Colonic mucosa (tissue), 4 donors: ENCODE measurements at regions not wholly inside any gene's neighbourhood (a gene's known extent, or its start where the extent isn't known, plus 50 kb on each side); places are given as distances from the start of the nearest gene placed in this dataset.

Experiments used
- DNase-seq: peaks from one replicate; pipeline ENCODE4 v3.0.0-alpha.2; 2020
- H3K27ac ChIP-seq: fragments of 200-600 bp; one replicate; pipeline ENCODE4 v1.8.0; 2021
- H3K27me3 ChIP-seq: fragments of 200-600 bp; one replicate; pipeline ENCODE4 v1.8.0; 2021
- H3K36me3 ChIP-seq: fragments of 200-600 bp; one replicate; pipeline ENCODE4 v1.8.0; 2021
- H3K4me1 ChIP-seq: fragments of 200-600 bp; one replicate; pipeline ENCODE4 v1.8.0; 2021; ENCODE audit warnings: mild to moderate bottlenecking
- H3K4me3 ChIP-seq: fragments of 200-600 bp; one replicate; pipeline ENCODE4 v1.8.0; 2021
- H3K9ac ChIP-seq, 2 donors: one replicate each; pipeline ENCODE4 v1.7.0; 2013; ENCODE audit warnings: control low read depth in 2 of 2, low read depth in 2 of 2, low read length in 2 of 2
- H3K9me3 ChIP-seq: fragments of 200-600 bp; one replicate; pipeline ENCODE4 v1.8.0; 2021
- CTCF ChIP-seq: fragments of 200-600 bp; IDR thresholded peaks from one replicate; pipeline ENCODE4 v1.8.0; 2022; ENCODE audit warnings: antibody characterized with exemption, mild to moderate bottlenecking
- intact Hi-C: fragments of 100-400 bp; cut with DNase I; formaldehyde crosslinking; loops from one replicate; pipeline ENCODE4 v1.14.1; 2022
- donor health status: healthy.
- donor health status: DM: no; HTN: no; CAD: no.
- donor health status: DM: no; HTN: no; CAD: no.

DNA sequence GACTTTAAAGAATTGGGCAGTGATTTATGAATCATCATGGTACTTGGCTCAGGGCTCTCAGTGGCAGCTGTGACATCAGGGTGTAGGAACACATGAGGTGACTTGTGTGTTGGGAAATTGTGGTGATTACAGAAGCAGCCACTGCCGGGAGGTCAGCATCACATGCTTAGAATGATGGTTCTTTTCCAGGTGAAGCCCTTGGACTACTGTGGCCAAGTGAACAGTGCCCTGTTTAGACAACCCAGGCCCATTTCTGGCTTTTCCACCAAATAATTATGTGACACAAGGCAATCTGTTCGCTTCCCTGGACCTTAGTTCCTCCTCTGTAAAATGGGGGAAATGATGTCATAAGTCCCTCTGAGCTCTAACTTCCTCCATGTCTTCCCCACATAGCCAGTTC lies 139.7 kb upstream of the ROPN1 start:
- no peak overlapping the region for H3K9ac ChIP-seq
- no peak for TF ChIP-seq CTCF
- H3K27me3 ChIP-seq: no peaks in the 10 kb centered on the region
- H3K9me3 ChIP-seq: no peaks in the 10 kb centered on the region
- intact Hi-C loops: no loop called here
- DNase-seq: no peak
- H3K27ac ChIP-seq: no peak overlapping the region
- no peaks in the 10 kb centered on the region for H3K4me1 ChIP-seq
- H3K4me3 ChIP-seq: no peak overlapping the region
- no peaks in the 10 kb centered on the region for H3K36me3 ChIP-seq

- H3K36me3 ChIP-seq: no peaks in the 10 kb centered on the region
- no peak overlapping the region for H3K9ac ChIP-seq
- no peaks in the 10 kb centered on the region for H3K27me3 ChIP-seq
- DNase-seq: no peak
- H3K9me3 ChIP-seq: no peaks in the 10 kb centered on the region
- H3K4me3 ChIP-seq: no peak overlapping the region
- no peak overlapping the region for H3K27ac ChIP-seq
- TF ChIP-seq CTCF: no peak
- H3K4me1 ChIP-seq: no peaks in the 10 kb centered on the region
- intact Hi-C loops: no loop called here
These were observed 140.9 kb upstream of the ROPN1 start for GRCh38 chr3:124132813-124133212.

GRCh38 chr3:124133366-124133940 lies 141.5 kb upstream of the ROPN1 start:
- no peaks in the 10 kb centered on the region for H3K4me1 ChIP-seq
- intact Hi-C loops: no loop called here
- no peak for TF ChIP-seq CTCF
- no peak overlapping the region for H3K27ac ChIP-seq
- no peak for DNase-seq
- H3K9me3 ChIP-seq: no peaks in the 10 kb centered on the region
- H3K4me3 ChIP-seq: no peak overlapping the region
- no peak overlapping the region for H3K9ac ChIP-seq
- no peaks in the 10 kb centered on the region for H3K27me3 ChIP-seq
- H3K36me3 ChIP-seq: no peaks in the 10 kb centered on the region

DNA sequence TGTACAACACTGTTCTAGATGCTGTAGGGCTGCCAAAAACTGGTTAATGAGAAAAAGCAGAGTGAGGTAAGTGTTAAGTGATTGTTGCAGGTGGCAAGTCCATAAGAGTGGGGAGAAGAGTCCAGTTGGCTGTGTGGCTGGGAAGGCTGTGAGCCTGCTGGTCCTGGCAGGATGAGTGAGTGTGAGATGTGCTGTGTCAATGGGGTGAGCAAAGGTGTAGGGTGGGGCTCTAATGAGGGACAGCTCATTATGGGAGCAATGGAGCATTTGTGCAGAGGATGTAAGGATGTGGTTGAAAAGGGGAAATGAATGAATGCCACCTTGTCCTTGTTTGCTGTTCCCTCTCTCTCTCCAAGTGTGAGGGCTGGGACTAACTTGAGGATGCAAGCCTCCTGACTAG lies 145.3 kb upstream of the ROPN1 start:
- no peak for DNase-seq
- intact Hi-C loops: no loop called here
- no peaks in the 10 kb centered on the region for H3K4me1 ChIP-seq

GRCh38 chr3:124138148-124138547 lies 146.2 kb upstream of the ROPN1 start:
- Histone ChIP-seq H3K9ac (no peak overlapping the region), H3K27me3 (no peaks in the 10 kb centered on the region), H3K4me3 (no peak overlapping the region), H3K36me3 (no peaks in the 10 kb centered on the region), H3K9me3 (no peaks in the 10 kb centered on the region), H3K27ac (no peak overlapping the region), H3K4me1 (no peaks in the 10 kb centered on the region)
- intact Hi-C loops: no loop called here
- DNase-seq: no peak
- no peak for TF ChIP-seq CTCF

More for the DNA sequence above, 145.3 kb upstream of the ROPN1 start:
- Histone ChIP-seq H3K36me3 (no peaks in the 10 kb centered on the region), H3K9ac (no peak overlapping the region), H3K4me3 (no peak overlapping the region), H3K27ac (no peak overlapping the region), H3K27me3 (no peaks in the 10 kb centered on the region), H3K9me3 (no peaks in the 10 kb centered on the region)
- no peak for TF ChIP-seq CTCF
